NCI-H2227 treated with DMSO at 0.1 percent for 48 hours (cell line): ENCODE measurements at regions not wholly inside any gene's neighbourhood (a gene's known extent, or its start where the extent isn't known, plus 50 kb on each side); places are given as distances from the start of the nearest gene placed in this dataset.
A peak's percentile ranks its signal among the peaks of the same experiment; 100 is the strongest.
"Not testable (repeated sequence)": the region's sequence is repeated elsewhere in the genome, so short reads cannot be mapped to it uniquely, and the experiment has no call there.

Source experiments
- DNase-seq: peaks from one replicate; lab custom pipeline; 2025; lab: John Stamatoyannopoulos, UW

DNA sequence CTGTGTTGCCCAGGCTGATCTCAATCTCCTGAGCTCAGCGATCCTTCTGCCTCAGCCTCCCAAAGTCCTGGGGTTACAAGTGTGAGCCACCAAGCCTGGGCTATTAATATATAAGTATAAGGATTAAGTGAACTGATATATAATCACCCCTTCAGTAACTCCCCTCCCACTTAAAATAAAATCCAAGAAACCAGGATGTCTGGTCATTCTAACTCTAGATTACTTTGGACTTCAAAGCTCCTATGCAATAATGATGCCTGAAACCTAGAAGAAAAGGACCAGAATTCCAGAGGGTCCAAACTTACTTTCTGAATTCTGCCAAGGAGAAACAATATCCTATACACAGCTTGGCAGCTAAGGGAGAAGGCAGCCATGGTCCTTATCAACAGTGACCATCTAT lies 206.8 kb upstream of the ZNF217 start:
- no peak for DNase-seq

DNA sequence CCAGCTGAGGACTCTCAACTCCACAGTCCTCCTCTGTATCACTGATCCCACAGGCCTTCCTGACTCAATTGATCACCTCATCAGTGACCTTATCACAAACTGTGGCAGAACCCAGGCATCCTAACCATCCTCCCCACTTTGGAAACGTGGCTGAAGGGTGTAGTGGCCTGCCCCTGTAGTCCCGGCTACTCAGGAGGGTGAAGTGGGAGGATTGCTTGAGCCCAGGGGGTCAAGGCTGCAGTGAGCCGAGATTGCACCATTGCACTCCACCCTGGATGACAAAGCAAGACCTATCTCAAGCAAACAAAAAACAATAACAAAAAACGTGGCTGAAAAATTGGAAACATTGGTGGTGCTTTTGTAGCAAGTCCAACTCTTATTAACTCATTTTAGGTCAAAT lies 203.4 kb upstream of the ZNF217 start:
- no peak for DNase-seq

DNA sequence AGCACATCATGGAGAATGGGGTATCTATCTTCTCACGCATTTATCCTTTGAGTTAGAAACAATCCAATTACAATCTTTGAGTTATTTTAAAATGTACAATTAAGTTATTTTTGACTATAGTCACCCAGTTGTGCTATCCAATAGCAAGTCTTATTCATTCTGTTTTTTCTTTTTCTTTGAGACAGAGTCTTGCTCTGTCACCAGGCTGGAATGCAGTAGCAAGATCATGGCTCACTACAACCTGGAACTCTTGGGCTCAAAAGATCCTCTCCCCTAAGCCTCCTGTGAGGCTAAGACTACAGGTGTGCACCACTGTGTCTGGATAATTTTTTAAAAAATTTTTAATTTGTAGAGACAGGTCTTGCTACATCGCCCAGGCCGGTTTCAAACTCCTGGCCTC lies 201.5 kb upstream of the ZNF217 start:
- no peak for DNase-seq

DNA sequence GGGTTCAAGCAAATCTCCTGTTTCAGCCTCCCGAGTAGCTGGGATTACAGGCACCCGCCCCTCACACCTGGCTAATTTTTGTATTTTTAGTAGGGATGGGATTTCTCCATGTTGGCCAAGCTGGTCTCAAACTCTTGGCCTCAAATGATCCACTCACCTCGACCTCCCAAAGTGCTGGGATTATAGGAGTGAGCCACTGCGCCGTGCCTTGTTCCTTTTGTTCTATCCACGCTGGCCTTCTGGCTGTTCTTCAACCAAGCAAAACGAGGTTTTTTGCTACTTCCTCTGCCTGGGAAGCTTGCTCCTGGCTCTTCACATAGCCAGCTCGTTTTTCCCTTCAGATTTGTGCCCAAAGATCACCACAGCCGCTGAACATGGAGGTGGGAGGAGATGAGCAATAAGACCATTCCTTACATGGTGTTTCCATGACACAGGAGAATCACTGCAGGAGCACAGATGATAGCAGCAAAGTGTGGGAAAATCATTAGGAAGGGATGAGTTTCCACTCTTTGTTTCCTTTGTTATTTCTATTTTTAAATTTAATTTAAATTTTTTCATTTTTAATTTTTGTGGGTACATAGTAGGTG lies 201.0 kb upstream of the ZNF217 start:
- no peak for DNase-seq

DNA sequence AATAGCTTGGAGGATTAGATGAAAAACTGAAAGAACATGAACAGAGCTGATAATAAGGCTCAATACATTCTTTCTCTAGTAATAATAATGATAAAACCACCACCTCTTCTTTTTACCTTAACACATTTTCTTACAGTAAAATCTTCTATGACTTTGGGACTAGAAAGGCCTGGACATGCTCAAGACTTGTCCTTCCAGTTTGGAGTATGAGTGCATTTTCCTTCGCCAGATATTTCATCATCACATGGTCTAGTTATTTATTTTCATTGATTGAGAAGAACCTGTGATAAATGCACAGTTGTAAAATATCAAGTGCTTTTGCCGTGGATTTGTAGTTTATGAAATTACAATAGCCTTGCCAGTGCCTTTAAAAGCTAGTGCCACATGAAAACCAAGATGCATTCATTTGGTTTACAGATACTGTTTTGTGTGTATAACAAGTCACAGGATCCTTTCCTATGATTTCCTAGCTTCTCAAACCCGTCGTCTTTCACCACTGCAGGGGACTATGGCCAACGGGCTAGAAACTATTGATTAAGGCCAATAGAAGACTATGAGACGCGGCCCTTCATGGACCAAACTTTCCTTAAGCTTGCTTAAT lies 200.2 kb upstream of the ZNF217 start:
- no peak for DNase-seq

DNA sequence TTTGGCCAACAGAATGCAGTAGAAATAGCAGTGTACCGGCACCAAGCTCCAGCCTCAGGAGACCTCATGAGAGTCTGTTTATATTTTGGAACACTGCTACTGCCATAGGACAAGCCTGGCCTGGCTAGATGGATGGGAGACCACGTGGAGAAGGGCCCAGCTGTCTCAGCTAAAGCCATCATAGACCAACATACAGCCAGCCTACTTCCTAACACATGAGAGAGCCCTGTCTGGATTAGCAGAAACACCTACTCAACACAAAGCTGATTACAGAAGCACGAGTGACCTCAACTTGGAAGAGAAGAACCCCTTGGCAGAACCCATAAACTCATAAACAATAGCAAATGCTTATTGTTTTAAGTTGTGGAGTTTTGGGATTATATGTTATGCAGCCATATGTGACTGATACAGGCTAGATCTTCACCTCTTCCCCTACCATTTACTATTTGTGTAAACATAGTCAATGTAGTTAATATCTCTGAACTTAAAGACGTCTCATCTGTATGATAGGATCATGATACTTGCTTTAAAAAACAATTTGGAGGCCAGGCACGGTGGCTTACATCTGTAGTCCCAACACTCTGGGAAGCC lies 199.4 kb upstream of the ZNF217 start:
- DNase-seq, result no peak

DNA sequence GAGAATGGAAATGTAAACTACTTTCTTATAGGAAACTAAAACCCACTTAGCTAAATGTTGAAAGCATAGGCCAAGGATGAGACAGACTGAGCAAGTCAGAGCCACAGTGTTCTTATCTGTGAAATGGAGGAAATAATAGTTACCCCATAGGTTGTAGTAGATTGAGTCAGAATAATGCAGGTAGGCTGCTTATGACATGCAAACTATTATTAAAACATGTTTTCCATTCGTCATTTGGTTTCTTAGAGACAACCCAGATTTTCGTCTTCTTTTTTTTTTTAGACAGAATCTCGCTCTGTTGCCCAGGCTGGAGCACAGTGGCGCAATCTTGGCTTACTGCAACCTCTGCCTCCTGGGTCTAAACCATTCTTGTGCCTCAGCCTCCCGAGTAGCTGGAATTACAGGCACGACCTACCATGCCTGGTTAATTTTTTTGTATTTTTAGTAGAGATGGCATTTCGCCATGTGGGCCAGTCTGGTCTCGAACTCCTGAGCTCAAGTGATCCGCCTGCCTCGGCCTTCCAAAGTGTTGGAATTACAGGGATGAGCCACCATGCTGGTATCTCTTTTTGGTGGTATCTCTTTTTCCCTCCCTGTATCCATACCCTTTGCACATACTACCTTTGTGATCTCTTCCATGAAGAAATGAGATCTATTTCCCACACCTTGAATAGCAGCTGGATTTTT lies 196.5 kb upstream of the ZNF217 start:
- no peak for DNase-seq

DNA sequence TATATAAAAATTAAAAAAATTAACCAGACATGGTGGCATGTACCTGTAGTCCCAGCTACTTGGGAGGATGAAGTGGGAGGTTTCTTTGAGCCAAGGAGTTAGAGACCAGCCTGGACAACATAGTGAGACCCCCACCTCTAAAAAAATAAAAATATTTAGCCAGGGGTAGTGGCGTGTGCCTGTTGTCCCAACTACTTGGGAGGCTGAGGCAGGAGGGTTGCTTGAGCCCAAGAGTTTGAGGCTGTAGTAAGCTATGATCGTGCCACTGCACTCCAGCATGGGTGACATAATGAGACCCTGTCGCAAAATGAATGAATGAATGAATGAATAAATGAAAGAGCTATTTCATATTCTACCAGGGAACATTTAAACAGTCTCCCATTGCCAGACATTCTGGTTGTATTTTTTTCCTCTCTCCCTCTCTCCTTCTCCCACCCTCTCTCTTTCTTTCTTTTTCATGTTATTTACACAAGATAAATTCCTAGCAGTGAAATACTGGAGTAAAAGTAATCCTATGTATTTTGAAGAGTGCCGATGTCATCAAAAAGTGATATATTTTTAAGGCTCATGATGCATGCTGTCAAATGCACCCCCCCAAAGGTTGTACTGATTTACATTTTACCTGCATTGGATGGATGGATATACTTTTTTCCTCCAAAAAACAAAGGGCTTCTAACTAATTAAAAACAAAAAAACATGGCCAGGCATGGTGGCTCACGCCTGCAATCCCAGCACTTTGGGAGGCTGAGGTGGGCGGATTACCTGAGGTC lies 194.8 kb upstream of the ZNF217 start:
- DNase-seq, result no peak

DNA sequence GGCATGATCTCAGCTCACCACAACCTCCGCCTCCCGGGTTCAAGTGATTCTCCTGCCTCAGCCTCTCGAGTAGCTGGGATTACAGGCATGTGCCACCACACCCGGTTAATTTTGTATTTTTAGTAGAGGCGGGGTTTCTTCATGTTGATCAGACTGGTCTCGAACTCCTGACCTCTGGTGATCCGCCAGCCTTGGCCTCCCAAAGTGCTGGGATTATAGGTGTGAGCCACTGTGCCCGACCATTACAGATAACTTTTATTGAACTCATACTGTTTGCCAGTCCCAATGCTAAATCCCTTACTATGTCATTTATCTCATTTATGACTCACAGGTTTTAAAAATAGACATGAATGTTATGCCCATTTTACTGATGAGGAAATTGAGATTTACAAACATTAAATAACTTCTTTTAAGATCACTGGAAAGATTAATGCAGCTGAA lies 193.9 kb upstream of the ZNF217 start:
- DNase-seq, result not testable (repeated sequence)

DNA sequence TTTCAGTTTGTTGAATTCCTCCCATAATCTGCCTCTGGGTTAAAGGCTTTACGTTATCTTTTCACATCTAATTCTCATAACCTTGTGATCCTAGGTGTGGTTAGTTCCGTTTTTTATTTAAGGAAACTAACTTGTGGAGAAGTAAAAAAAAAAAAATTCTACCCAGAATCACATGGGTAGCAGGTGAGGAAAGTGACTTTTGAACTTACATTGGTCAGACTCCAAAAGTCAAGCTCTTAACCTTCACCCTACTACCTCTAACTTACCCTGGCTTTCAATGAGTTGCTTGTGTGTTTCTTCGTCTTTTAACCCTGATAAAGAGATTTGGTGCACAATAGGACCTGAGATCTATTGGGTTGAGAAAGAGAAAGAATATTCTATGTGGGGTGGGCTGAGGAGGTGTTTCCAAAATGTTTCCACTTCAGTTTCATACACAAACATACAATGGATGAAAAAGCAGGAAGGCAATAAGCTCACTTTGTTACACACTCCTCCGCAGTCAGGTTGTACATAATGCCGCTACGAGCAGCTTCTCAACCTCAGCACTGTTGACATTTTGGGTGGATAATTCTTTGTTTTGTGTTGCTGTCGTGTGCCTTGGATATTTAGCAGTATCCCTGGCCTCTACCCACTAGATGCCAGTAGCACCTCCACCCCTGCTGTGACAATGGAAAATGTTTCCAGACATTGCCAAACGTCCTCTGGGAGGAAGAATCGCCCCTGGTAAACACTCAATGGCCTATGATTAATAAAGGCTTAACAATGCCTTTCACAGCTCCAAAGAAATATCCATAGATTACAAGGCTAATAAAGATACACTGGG lies 193.0 kb upstream of the ZNF217 start:
- peak; percentile 39 for DNase-seq

DNA sequence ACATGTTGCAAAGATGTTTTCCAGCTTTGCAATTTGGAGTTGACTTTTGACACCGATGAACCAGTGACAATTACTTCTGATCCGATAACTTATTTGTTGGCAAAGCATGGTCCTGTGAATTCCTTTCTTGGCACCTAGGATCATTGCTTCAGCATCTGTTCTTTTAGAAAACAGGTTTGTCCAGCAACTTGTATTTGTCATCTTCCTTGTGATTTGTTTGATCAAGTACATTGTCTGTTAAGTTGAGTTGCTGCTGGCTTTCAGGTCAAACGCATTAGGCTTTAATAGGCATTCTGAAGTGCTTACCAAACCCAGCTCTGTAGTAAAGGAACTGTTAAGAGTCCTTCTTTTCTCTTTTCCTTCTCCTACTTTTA lies 192.4 kb upstream of the ZNF217 start:
- DNase-seq, result no peak

DNA sequence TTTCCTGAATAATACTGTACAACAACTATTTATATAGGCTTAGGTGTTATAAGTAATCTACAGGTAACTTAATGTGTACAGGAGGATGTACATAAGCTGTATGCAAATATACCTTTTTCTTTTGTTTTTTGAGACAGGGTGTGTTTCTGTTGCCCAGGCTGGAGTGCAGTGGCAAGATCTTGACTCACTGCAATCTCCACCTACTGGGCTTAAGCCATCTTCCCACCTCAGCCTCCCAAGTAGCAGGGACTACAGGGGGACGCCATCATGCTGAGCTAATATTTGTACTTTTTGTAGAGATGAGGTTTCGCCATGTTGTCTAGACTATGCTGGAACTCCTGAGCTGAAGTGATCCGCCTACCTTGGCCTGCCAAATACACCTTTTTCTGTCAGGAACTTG lies 191.7 kb upstream of the ZNF217 start:
- DNase-seq, result no peak

DNA sequence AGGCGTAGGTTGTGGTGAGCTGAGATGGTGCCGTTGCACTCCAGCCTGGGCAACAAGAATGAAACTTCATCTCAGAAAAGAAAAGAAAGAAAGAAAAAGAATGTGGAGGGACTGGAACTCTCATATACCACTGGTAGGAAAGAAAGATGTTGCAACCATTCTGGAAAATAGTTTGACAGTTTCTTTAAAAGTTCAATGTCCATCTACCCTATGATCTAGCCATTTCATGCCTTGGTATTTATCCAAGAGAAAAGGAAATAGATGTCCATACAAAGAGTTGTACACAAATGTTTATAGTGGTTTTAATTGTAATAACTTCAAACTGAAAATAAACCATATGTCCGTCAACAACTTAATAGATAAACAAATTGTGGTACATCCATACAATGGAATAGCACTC lies 190.1 kb upstream of the ZNF217 start:
- DNase-seq, result no peak

DNA sequence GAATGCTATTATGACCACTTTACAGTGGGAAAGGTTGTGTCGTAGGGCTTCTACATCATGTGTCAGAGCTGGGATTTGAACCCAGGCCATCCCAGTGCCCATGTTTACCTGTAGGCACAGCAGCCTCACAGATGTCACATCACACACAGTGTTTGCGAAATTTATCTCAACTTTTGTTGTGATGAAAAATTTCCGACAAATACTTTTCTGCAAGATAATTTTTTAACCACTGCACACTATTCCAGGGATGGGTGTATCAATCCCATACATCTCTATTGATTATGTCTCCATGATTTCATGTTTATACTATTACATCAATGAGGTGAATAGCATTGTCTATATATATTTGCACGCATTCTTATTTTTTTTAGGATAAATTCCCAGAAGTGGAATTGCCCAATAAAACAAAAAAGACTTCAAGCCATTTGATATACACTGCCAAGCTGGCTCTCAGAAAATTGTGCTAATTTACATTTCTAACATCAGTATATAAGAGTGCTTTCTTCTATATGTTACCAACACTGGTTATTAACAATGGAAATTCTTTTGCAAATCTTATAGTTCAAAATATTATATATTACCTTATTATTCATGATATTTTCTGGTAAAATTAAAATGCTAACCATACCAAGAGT lies 189.1 kb upstream of the ZNF217 start:
- no peak for DNase-seq

DNA sequence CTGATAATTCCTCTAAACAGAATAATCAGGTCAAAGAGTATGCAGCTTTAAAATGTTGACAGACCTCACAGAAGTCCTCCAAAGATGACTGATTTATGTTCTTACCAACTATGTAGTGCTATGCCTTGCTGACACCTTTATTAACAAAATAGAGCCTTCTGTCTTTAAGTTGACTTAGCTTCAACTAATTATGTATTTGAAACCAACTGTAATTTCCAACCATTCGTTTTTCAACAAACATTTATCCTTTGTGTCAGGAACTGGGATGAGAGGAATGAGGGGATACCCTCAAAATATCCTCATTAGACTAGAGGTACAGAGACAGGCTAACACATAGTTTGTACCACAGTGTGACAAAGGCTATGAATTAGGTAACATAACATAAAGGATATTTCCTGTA lies 186.2 kb upstream of the ZNF217 start:
- no peak for DNase-seq

DNA sequence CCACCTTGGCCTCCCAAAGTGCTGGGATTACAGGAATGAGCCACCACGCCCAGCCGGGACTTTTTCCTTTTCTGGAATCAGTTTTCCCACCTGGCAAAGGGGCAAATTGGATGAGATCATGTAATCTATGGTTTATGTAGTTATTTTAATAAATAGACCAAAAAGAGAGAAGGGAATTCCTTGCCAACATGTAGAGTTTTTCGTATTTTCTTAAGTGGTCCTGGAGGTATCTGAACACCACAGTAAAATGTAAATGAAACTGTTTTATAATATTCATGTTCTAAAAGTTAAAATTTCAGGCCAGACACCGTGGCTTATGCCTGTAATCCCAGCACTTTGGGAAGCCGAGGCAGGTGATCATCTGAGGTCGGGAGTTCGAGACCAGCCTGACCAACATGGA lies 185.1 kb upstream of the ZNF217 start:
- DNase-seq, result no peak

DNA sequence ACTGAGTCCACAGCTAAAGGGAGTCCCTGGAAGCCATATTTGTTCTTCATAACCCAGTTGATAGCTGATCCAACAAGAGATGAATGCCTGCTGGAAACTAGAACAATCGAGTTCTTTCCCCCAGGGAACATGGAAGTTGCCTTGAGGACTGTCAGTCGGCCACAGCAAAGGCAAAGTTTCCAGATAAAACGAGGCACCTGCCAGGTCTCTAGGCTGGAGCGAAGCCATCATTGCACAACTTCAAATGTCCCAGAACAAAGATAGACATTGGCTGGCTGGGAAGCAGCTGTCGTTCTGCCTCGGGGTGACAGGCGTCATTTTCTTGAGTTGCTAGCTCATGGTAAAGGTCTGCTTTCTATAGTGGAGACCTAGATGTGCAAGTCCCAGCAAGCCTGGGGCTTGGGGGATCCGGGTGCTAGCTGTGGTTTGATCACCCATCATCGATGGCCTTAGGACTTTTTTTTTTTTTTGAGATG lies 184.4 kb upstream of the ZNF217 start:
- DNase-seq, result no peak

DNA sequence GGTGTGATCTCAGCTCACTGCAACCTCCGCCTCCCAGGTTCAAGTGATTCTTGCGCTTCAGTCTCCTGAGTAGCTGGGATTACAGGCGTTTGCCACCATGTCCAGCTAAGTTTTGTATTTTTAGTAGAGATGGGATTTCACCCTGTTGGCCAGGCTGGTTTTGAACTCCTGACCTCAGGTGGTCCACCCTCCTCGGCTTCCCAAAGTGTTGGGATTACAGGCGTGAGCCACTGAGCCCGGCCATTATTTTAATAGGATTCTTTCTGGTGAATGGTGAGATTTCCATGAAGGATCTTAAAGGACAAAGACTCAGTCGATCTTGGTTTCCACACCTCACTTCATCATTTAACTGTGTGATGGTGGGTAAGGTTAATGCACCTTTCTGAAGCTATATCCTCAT lies 183.8 kb upstream of the ZNF217 start:
- not testable (repeated sequence) for DNase-seq

DNA sequence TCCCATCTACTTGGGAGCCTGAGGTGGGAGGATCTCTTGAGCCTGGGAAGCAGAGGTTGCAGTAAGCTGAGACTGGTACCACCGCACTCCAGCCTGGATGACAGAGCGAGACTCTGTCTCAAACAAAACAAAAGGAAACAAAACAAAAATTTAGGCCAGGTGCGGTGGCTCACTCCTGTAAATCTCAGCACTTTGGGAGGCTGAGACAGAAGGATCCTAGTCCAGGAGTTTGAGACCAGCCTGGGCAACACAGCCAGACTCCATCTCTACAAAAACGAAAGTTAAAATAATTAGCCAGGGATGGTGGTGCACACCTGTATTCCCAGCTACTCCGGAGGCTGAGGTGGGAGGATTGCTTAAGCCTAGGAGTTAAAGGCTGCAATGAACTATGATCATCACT lies 183.2 kb upstream of the ZNF217 start:
- DNase-seq, result no peak

DNA sequence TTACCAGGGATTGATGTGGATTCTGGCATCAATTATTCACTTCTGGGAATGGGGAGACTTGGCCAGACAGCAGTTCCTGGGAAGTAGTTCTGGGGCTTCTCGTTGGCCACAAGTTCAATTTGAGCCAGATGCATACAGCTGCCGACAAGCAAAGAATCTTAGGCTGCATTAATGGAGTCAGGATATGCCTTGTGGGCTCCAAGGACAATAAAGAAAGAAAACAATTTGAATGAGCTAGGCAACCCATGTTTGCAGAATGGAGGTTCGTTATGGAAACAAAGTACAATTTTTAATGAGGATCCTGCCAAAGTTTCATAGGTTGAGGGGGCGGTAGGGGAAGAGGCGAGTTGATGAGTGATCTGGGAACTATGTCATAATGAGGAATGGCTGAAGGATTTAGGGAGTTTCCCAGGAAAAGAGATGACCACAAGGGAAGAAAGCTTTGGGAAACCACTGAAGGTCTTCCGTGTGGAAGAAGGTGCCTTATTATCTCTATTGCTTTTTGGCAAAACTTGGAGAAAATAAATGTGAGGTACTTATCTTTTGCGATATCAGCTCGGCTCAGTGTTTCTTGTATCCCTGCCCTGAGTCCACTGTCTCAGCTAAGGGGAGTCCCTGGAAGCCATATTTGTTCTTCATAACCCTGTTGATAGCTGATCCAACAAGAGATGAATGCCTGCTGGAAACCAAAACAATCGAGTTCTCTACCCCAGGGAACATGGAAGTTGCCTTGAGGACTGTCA lies 181.0 kb upstream of the ZNF217 start:
- DNase-seq, result no peak
